PC-9 (cell line): ENCODE measurements at regions not wholly inside any gene's neighbourhood (a gene's known extent, or its start where the extent isn't known, plus 50 kb on each side); places are given as distances from the start of the nearest gene placed in this dataset.
A peak's percentile ranks its signal among the peaks of the same experiment; 100 is the strongest.

Experiments used
- BruUV-seq: library from RNA; stranded (reverse); fragments of 400-500 nt; replicated peaks from 2 replicates; lab custom pipeline; 2021; lab: Mats Ljungman, UMichigan
- CTCF ChIA-PET: fragments of 300-600 bp; sonication (Branson Sonifier 250); formaldehyde crosslinking; loops from one replicate; lab custom pipeline; 2022; ENCODE audit warnings: antibody characterized with exemption; lab: Charles Lee
- POLR2A ChIA-PET: fragments of 300-600 bp; sonication (Branson Sonifier 250); formaldehyde crosslinking; loops from one replicate; lab custom pipeline; 2022; ENCODE audit warnings: antibody characterized with exemption; ENCODE audit not compliant: unreplicated experiment; lab: Charles Lee
- DNase-seq, 2 experiments: peaks; one replicate each; pipeline versions ENCODE4 v3.0.0 to v3.0.0-alpha.2; 2015 to 2022; ENCODE audit warnings: mixed read lengths in 1 of 2
- H2AFZ ChIP-seq: fragments of 200-600 bp; sonication (generic); 2 replicates; pipeline ENCODE4 v1.8.1; 2017; ENCODE audit warnings: antibody characterized with exemption
- H3F3A ChIP-seq: fragments of 200-600 bp; sonication (generic); 2 replicates; pipeline ENCODE4 v1.8.1; 2017; ENCODE audit warnings: antibody characterized with exemption, mild to moderate bottlenecking, low read depth; ENCODE audit not compliant: insufficient read depth
- H3K27ac ChIP-seq: fragments of 200-600 bp; sonication (generic); 2 replicates; pipeline ENCODE4 v1.6.1; 2016; ENCODE audit warnings: mixed run types
- H3K27me3 ChIP-seq: fragments of 200-600 bp; sonication (generic); 2 replicates; pipeline ENCODE4 v1.6.1; 2016; ENCODE audit warnings: low read depth, mixed run types; ENCODE audit not compliant: insufficient read depth
- H3K36me3 ChIP-seq: fragments of 200-600 bp; sonication (generic); 2 replicates; pipeline ENCODE4 v1.6.1; 2016; ENCODE audit warnings: low read depth, mixed run types
- H3K4me1 ChIP-seq: fragments of 200-600 bp; sonication (generic); replicated peaks from 2 replicates; pipeline ENCODE4 v1.6.1; 2016; ENCODE audit warnings: mixed run types; ENCODE audit not compliant: insufficient read depth
- H3K4me2 ChIP-seq: fragments of 200-600 bp; sonication (generic); 2 replicates; pipeline ENCODE4 v1.6.1; 2017; ENCODE audit warnings: mixed run types
- H3K4me3 ChIP-seq: fragments of 200-600 bp; sonication (generic); 2 replicates; pipeline ENCODE4 v1.6.1; 2016; ENCODE audit warnings: mixed run types
- H3K79me2 ChIP-seq: fragments of 200-600 bp; sonication (generic); 2 replicates; pipeline ENCODE4 v1.6.1; 2017; ENCODE audit warnings: low read depth, mixed run types
- H3K9me2 ChIP-seq: fragments of 200-600 bp; sonication (generic); 2 replicates; pipeline ENCODE4 v1.8.1; 2017; ENCODE audit warnings: mild to moderate bottlenecking; ENCODE audit not compliant: insufficient read depth
- H3K9me3 ChIP-seq: fragments of 200-600 bp; sonication (generic); 2 replicates; pipeline ENCODE4 v1.8.1; 2016; ENCODE audit warnings: low read depth; ENCODE audit not compliant: insufficient read depth
- H4K20me1 ChIP-seq: fragments of 200-600 bp; sonication (generic); 2 replicates; pipeline ENCODE4 v1.8.1; 2017; ENCODE audit not compliant: insufficient read depth
- CTCF ChIP-seq: fragments of 200-600 bp; sonication (generic); conservative IDR thresholded peaks from 2 replicates; pipeline ENCODE4 v1.6.1; 2017; ENCODE audit warnings: mixed run types, antibody characterized with exemption, mild to moderate bottlenecking, moderate library complexity
- EZH2 ChIP-seq: fragments of 200-600 bp; sonication (generic); IDR thresholded peaks from 2 replicates; pipeline ENCODE4 v1.8.0; 2017; ENCODE audit warnings: antibody characterized with exemption, low read depth
- intact Hi-C: fragments of 100-400 bp; cut with micrococcal nuclease; formaldehyde crosslinking; loops from one replicate; pipeline ENCODE4 v1.10.0; 2022; ENCODE audit not compliant: unreplicated experiment

- Histone ChIP-seq H3K9me3 (no peaks in the 10 kb centered on the region; the same call in 1 of the 2 replicates), H3K4me2 (no peak overlapping the region), H3F3A (no peaks in the 10 kb centered on the region), H4K20me1 (no peaks in the 10 kb centered on the region), H3K36me3 (no peaks in the 10 kb centered on the region), H3K9me2 (no peaks in the 10 kb centered on the region), H2AFZ (no peak overlapping the region; the same call in 1 of the 2 replicates), H3K4me1 (peaks cover 14% of the 10 kb centered on the region), H3K27me3 (no peaks in the 10 kb centered on the region), H3K79me2 (no peaks in the 10 kb centered on the region), H3K27ac (no peak overlapping the region), H3K4me3 (no peak overlapping the region)
- CTCF ChIA-PET: no interaction called here
- intact Hi-C loops: no loop called here
- BruUV-seq: no TSS peak
- DNase-seq: no peak
- POLR2A ChIA-PET: no interaction called here
- no peak for TF ChIP-seq CTCF
- no peak for TF ChIP-seq EZH2
These were observed 521.3 kb upstream of the LRRN3 start for GRCh38 chr7:110569486-110570205.

GRCh38 chr7:110573862-110574528 lies 516.9 kb upstream of the LRRN3 start:
- H4K20me1 ChIP-seq: no peaks in the 10 kb centered on the region
- CTCF ChIA-PET: no interaction called here
- BruUV-seq: no TSS peak
- no peaks in the 10 kb centered on the region for H3K36me3 ChIP-seq
- H2AFZ ChIP-seq: peak overlapping the region; percentile 76
- peak overlapping the region; percentile 20; the same call in 1 of the 2 replicates for H3K4me3 ChIP-seq
- H3K27me3 ChIP-seq: no peaks in the 10 kb centered on the region
- intact Hi-C loops: no loop called here
- peaks cover 15% of the 10 kb centered on the region for H3K4me1 ChIP-seq
- no peaks in the 10 kb centered on the region for H3K79me2 ChIP-seq
- no peaks in the 10 kb centered on the region for H3F3A ChIP-seq
- peak; percentile 10 to 82 for DNase-seq
- no peak for TF ChIP-seq CTCF
- no peak for TF ChIP-seq EZH2
- H3K9me2 ChIP-seq: no peaks in the 10 kb centered on the region
- H3K4me2 ChIP-seq: peak overlapping the region; percentile 45
- no peaks in the 10 kb centered on the region; the same call in 1 of the 2 replicates for H3K9me3 ChIP-seq
- H3K27ac ChIP-seq: peak overlapping the region; percentile 78
- POLR2A ChIA-PET: no interaction called here

- no peaks in the 10 kb centered on the region for H4K20me1 ChIP-seq
- H3K4me1 ChIP-seq: no peaks in the 10 kb centered on the region
- H3K27ac ChIP-seq: no peak overlapping the region
- no peak overlapping the region for H3K4me3 ChIP-seq
- H3K36me3 ChIP-seq: no peaks in the 10 kb centered on the region
- no peaks in the 10 kb centered on the region for H3K27me3 ChIP-seq
- H3K79me2 ChIP-seq: no peaks in the 10 kb centered on the region
- intact Hi-C loops: no loop called here
- H3K9me2 ChIP-seq: no peaks in the 10 kb centered on the region
- no peak overlapping the region for H2AFZ ChIP-seq
- TF ChIP-seq EZH2: no peak
- TF ChIP-seq CTCF: no peak
- no peaks in the 10 kb centered on the region for H3F3A ChIP-seq
- no peaks in the 10 kb centered on the region for H3K9me3 ChIP-seq
- H3K4me2 ChIP-seq: no peak overlapping the region
- ChIA-PET CTCF (no interaction called here), POLR2A (no interaction called here)
- no peak for DNase-seq
- BruUV-seq: no TSS peak
These were observed 503.6 kb upstream of the LRRN3 start for GRCh38 chr7:110587294-110587693.
